PC-9 (cell line): ENCODE measurements at regions not wholly inside any gene's neighbourhood (a gene's known extent, or its start where the extent isn't known, plus 50 kb on each side); places are given as distances from the start of the nearest gene placed in this dataset.

Experiments
- BruUV-seq: library from RNA; stranded (reverse); fragments of 400-500 nt; replicated peaks from 2 replicates; lab custom pipeline; 2021; lab: Mats Ljungman, UMichigan
- CTCF ChIA-PET: fragments of 300-600 bp; sonication (Branson Sonifier 250); formaldehyde crosslinking; loops from one replicate; lab custom pipeline; 2022; ENCODE audit warnings: antibody characterized with exemption; lab: Charles Lee
- POLR2A ChIA-PET: fragments of 300-600 bp; sonication (Branson Sonifier 250); formaldehyde crosslinking; loops from one replicate; lab custom pipeline; 2022; ENCODE audit warnings: antibody characterized with exemption; ENCODE audit not compliant: unreplicated experiment; lab: Charles Lee
- DNase-seq, 2 experiments: peaks; one replicate each; pipeline versions ENCODE4 v3.0.0 to v3.0.0-alpha.2; 2015 to 2022; ENCODE audit warnings: mixed read lengths in 1 of 2
- H2AFZ ChIP-seq: fragments of 200-600 bp; sonication (generic); 2 replicates; pipeline ENCODE4 v1.8.1; 2017; ENCODE audit warnings: antibody characterized with exemption
- H3F3A ChIP-seq: fragments of 200-600 bp; sonication (generic); 2 replicates; pipeline ENCODE4 v1.8.1; 2017; ENCODE audit warnings: antibody characterized with exemption, mild to moderate bottlenecking, low read depth; ENCODE audit not compliant: insufficient read depth
- H3K27ac ChIP-seq: fragments of 200-600 bp; sonication (generic); 2 replicates; pipeline ENCODE4 v1.6.1; 2016; ENCODE audit warnings: mixed run types
- H3K27me3 ChIP-seq: fragments of 200-600 bp; sonication (generic); 2 replicates; pipeline ENCODE4 v1.6.1; 2016; ENCODE audit warnings: low read depth, mixed run types; ENCODE audit not compliant: insufficient read depth
- H3K36me3 ChIP-seq: fragments of 200-600 bp; sonication (generic); 2 replicates; pipeline ENCODE4 v1.6.1; 2016; ENCODE audit warnings: low read depth, mixed run types
- H3K4me1 ChIP-seq: fragments of 200-600 bp; sonication (generic); replicated peaks from 2 replicates; pipeline ENCODE4 v1.6.1; 2016; ENCODE audit warnings: mixed run types; ENCODE audit not compliant: insufficient read depth
- H3K4me2 ChIP-seq: fragments of 200-600 bp; sonication (generic); 2 replicates; pipeline ENCODE4 v1.6.1; 2017; ENCODE audit warnings: mixed run types
- H3K4me3 ChIP-seq: fragments of 200-600 bp; sonication (generic); 2 replicates; pipeline ENCODE4 v1.6.1; 2016; ENCODE audit warnings: mixed run types
- H3K79me2 ChIP-seq: fragments of 200-600 bp; sonication (generic); 2 replicates; pipeline ENCODE4 v1.6.1; 2017; ENCODE audit warnings: low read depth, mixed run types
- H3K9me2 ChIP-seq: fragments of 200-600 bp; sonication (generic); 2 replicates; pipeline ENCODE4 v1.8.1; 2017; ENCODE audit warnings: mild to moderate bottlenecking; ENCODE audit not compliant: insufficient read depth
- H3K9me3 ChIP-seq: fragments of 200-600 bp; sonication (generic); 2 replicates; pipeline ENCODE4 v1.8.1; 2016; ENCODE audit warnings: low read depth; ENCODE audit not compliant: insufficient read depth
- H4K20me1 ChIP-seq: fragments of 200-600 bp; sonication (generic); 2 replicates; pipeline ENCODE4 v1.8.1; 2017; ENCODE audit not compliant: insufficient read depth
- CTCF ChIP-seq: fragments of 200-600 bp; sonication (generic); conservative IDR thresholded peaks from 2 replicates; pipeline ENCODE4 v1.6.1; 2017; ENCODE audit warnings: mixed run types, antibody characterized with exemption, mild to moderate bottlenecking, moderate library complexity
- EZH2 ChIP-seq: fragments of 200-600 bp; sonication (generic); IDR thresholded peaks from 2 replicates; pipeline ENCODE4 v1.8.0; 2017; ENCODE audit warnings: antibody characterized with exemption, low read depth
- intact Hi-C: fragments of 100-400 bp; cut with micrococcal nuclease; formaldehyde crosslinking; loops from one replicate; pipeline ENCODE4 v1.10.0; 2022; ENCODE audit not compliant: unreplicated experiment

GRCh38 chr5:44713446-44713845 is 95.3 kb upstream of the MRPS30 start:
- H3K27me3 ChIP-seq, result no peaks in the 10 kb centered on the region
- intact Hi-C loops, result no loop called here
- no peaks in the 10 kb centered on the region for H3K79me2 ChIP-seq

GRCh38 chr5:44711901-44712300 is 96.8 kb upstream of the MRPS30 start:
- ChIA-PET CTCF (no interaction called here), POLR2A (interaction anchor here (0.6 kb wide), 1 partner anchor 52 kb away, joined by 5 read pairs; no protein-coding TSS in a partner anchor)
- H3K79me2 ChIP-seq, result no peaks in the 10 kb centered on the region
- no peaks in the 10 kb centered on the region for H3F3A ChIP-seq
- H3K4me2 ChIP-seq, result no peak overlapping the region
- H2AFZ ChIP-seq, result no peak overlapping the region
- no peak overlapping the region for H3K4me3 ChIP-seq
- no peaks in the 10 kb centered on the region for H4K20me1 ChIP-seq
- BruUV-seq, result no TSS peak
- H3K9me2 ChIP-seq, result 0 out of 2 replicates have a peak, but pooled peaks cover 3% of the 10 kb centered on the region
- H3K9me3 ChIP-seq, result no peaks in the 10 kb centered on the region
- no peaks in the 10 kb centered on the region for H3K36me3 ChIP-seq
- no peak overlapping the region for H3K27ac ChIP-seq
- TF ChIP-seq EZH2 (no peak), CTCF (no peak)
- no peaks in the 10 kb centered on the region for H3K27me3 ChIP-seq
- no peak for DNase-seq
- H3K4me1 ChIP-seq, result no peaks in the 10 kb centered on the region
- intact Hi-C loops, result no loop called here

More at GRCh38 chr5:44713446-44713845, 95.3 kb upstream of the MRPS30 start:
- no peak overlapping the region for H3K4me3 ChIP-seq
- H3K36me3 ChIP-seq, result no peaks in the 10 kb centered on the region
- ChIA-PET CTCF (no interaction called here), POLR2A (no interaction called here)
- no peaks in the 10 kb centered on the region for H3F3A ChIP-seq
- BruUV-seq, result no TSS peak
- no peak overlapping the region for H2AFZ ChIP-seq
- H3K9me3 ChIP-seq, result no peaks in the 10 kb centered on the region
- no peak overlapping the region for H3K27ac ChIP-seq
- TF ChIP-seq EZH2 (no peak), CTCF (no peak)
- no peak for DNase-seq
- no peaks in the 10 kb centered on the region for H4K20me1 ChIP-seq
- H3K4me2 ChIP-seq, result no peak overlapping the region
- H3K9me2 ChIP-seq, result 0 out of 2 replicates have a peak, but pooled peaks cover 3% of the 10 kb centered on the region
- no peaks in the 10 kb centered on the region for H3K4me1 ChIP-seq

GRCh38 chr5:44708602-44709001 is 100.1 kb upstream of the MRPS30 start:
- Histone ChIP-seq H3F3A (no peaks in the 10 kb centered on the region), H3K79me2 (no peaks in the 10 kb centered on the region), H3K9me3 (0 out of 2 replicates have a peak, but pooled peaks cover 2% of the 10 kb centered on the region), H4K20me1 (no peaks in the 10 kb centered on the region), H3K4me3 (no peak overlapping the region), H3K27me3 (no peaks in the 10 kb centered on the region), H3K27ac (no peak overlapping the region), H2AFZ (no peak overlapping the region), H3K4me1 (no peaks in the 10 kb centered on the region), H3K4me2 (no peak overlapping the region), H3K36me3 (no peaks in the 10 kb centered on the region), H3K9me2 (0 out of 2 replicates have a peak, but pooled peaks cover 3% of the 10 kb centered on the region)
- no TSS peak for BruUV-seq
- ChIA-PET CTCF (no interaction called here), POLR2A (no interaction called here)
- TF ChIP-seq CTCF (no peak), EZH2 (no peak)
- no peak for DNase-seq
- intact Hi-C loops, result no loop called here
